H1 (cell line): ENCODE measurements at regions not wholly inside any gene's neighbourhood (a gene's known extent, or its start where the extent isn't known, plus 50 kb on each side); places are given as distances from the start of the nearest gene placed in this dataset.

ENCODE experiments used
- JUND ChIP-seq: IDR thresholded peaks from 2 replicates; pipeline ENCODE4 v1.6.1; 2011; ENCODE audit warnings: mild to moderate bottlenecking, improper control_type of control experiment, low read length
- SAP30 ChIP-seq: fragments of 300-600 bp; sonication (generic); IDR thresholded peaks from 2 replicates; pipeline ENCODE4 v1.7.1; 2012; ENCODE audit warnings: low read length, moderate library complexity, mild to moderate bottlenecking, inconsistent platforms; ENCODE audit not compliant: insufficient read depth, insufficient replicate concordance
- SIN3A ChIP-seq, 2 experiments: IDR thresholded peaks in 1 of 2; conservative IDR thresholded peaks in 1 of 2; 2 replicates each; pipeline ENCODE4 v1.6.1; 2011 to 2012; ENCODE audit warnings: low read length in 2 of 2, improper control_type of control experiment in 1 of 2, low read depth in 1 of 2, mild to moderate bottlenecking in 1 of 2
- TBP ChIP-seq: IDR thresholded peaks from 2 replicates; pipeline ENCODE4 v1.6.1; 2011; ENCODE audit warnings: low read depth, low read length, improper control_type of control experiment
- USF2 ChIP-seq: IDR thresholded peaks from 2 replicates; pipeline ENCODE4 v1.6.1; 2011; ENCODE audit warnings: low read length, improper control_type of control experiment
- ZNF274 ChIP-seq: IDR thresholded peaks from 2 replicates; pipeline ENCODE4 v1.7.0; 2012; ENCODE audit warnings: low read length, borderline replicate concordance; ENCODE audit errors: extremely low read depth

DNA sequence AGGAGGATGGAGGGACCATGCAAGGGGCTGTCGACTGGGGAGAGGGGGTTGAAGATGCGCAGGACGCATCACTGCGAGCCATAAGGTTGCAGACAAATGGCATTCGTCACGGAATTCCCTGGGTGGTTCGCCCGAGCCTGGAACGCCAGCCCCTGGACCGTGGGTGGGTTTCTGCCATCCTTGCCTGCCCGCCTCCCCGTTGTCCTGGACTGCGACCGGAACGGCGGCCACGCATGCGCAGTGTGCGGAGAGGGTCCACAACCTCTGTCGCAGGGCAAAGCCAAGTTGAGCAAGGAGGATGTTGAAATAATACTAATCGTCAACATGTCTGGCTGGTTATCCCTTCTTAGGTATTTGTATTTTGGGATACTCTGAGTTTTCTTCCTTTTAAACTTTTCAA is 932.2 kb downstream of the NLGN4Y start (continued):
- TF ChIP-seq SIN3A (conservative IDR thresholded peaks at IDR 0.05 in 1 of 2, IDR thresholded peaks at IDR 0.05 in 1 of 2; ENCODE audit: low read depth in 1 of 2, low read length in 2 of 2) (no peak), SAP30 (no peak), USF2 (no peak), TBP (no peak), JUND (no peak), ZNF274 (no peak)
- TF ChIP-seq, all 59 proteins: peak for 0
